GM18508 (cell line): ENCODE measurements at regions not wholly inside any gene's neighbourhood (a gene's known extent, or its start where the extent isn't known, plus 50 kb on each side); places are given as distances from the start of the nearest gene placed in this dataset.

Experiments
- ATAC-seq: cut with Tn5 transposase; IDR thresholded peaks from one replicate; pipeline ENCODE4 v1.9.1; 2021; ENCODE audit warnings: moderate number of reproducible peaks; ENCODE audit not compliant: insufficient read depth, unreplicated experiment

DNA sequence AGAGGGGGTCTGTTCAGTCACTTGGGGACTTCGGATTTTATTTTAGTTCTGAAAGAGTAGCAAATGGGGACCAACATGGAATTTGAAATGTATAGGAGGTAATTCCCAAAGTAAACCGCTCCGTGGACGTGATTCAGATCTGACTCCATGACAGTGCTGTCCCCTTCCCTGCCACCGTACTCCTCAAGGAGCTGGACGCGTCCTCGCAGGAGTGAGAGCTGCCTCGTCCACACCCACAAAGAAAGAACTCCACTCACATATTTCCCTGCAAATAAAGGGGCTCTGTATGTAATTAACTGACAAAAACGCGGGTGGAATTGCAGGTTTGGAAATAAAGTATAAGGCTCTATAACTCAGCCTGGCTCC is 183.6 kb downstream of the ETS2 start:
- no peak for ATAC-seq

GRCh38 chr21:38988509-38989378 is 183.0 kb downstream of the ETS2 start:
- no peak for ATAC-seq

GRCh38 chr21:38987633-38988508 is 182.1 kb downstream of the ETS2 start:
- ATAC-seq = no peak

GRCh38 chr21:38986806-38987632 is 181.3 kb downstream of the ETS2 start:
- no peak for ATAC-seq

DNA sequence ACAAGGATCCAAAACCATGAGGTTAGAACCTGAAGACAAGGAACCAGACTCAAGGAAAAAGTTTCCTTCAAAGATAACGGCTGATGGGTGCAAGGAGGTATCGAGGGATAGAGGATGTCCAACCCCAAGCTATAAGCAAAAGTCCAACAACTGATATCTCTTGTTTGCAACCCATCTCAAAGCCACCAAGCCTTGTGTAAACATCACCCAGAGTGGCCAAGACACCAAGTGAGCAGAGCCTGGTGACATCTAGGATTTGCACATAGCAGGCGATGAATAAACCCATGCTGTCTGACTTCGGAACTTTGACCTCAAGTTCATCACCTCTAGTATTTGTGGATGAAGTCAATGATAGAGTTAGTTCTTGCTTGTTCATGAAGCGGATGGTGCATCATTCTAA is 180.7 kb downstream of the ETS2 start:
- ATAC-seq = no peak

GRCh38 chr21:38985568-38986378 is 180.0 kb downstream of the ETS2 start:
- no peak for ATAC-seq

DNA sequence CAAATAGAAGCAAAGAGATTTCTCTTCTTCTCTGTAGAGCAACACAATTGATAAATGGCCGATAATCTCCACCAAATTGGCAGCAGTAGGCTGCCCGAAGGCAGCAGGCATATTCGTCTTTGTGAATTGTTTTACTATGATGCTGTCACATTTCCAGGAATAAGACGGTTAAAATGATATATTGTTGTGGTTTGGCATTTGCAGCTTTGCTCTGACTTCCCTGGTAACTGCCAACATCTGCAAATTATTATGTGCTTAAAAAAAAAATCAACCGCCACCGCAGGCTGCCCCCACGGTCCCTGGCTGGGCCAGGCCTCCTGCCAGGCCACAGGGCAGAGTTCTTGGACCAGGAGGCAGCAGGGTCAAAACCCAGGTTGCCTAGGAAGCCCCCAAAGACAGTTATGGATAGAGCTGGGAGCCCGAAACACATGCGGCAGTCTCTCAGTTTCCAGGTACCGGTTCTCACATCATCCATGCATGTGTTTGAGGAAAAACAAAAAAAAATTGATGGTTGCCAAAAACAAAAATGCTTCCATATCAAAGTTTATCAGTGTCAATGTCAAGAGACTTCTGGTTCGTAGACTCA is 179.3 kb downstream of the ETS2 start:
- ATAC-seq = no peak

DNA sequence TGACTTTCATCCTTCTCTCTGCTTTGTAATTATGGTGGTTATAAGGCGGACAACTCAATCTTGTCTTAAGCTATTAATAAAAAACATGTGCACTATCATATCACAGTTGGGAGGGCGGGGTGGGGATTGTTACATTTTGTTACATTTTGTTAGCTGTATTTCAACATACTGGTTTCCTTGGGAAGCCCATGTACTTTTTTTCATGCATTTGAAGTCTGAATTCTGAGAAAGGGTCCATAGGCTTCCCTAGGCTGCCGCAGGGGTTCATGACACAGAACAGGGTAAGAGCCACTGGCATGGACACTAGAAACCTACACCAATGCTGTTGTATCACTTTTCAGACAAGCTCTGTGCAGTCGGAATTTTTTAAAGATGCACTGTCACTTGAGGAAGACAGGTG is 178.8 kb downstream of the ETS2 start:
- no peak for ATAC-seq

DNA sequence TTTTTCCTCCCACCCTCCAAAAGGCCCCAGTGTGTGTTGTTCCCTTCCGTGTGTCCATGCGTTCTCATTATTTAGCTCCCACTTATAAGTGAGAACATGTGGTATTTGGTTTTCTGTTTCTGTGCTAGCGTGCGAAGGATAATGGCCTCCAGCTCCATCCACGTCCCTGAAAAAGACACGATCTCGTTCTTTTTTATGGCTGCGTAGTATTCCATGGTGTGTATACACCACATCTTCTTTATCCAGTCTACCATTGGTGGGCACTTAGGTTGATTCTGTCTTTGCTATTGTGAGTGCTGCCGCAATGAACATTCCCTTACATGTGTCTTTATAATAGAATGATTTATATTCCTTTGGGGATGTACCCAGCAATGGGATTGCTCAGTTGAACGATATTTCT is 177.8 kb downstream of the ETS2 start:
- ATAC-seq = no peak

DNA sequence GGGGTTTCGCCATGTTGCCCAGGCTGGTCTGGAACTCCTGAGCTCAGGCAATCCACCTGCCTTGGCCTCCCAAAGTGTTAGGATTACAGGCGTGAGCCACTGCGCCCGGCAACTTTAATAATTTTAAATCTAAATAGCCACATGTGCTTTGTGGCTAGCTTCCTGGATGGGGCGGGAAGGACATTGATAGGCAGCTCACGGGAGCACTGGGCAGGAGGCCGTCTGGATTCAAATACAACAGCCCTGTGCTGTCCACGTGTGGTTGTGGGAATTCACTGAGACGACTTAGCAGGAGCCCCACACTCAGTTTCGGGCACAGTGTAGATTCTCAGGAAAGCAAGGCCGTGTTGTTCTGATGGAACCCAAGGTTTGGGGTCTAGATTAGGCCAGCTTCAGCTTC is 177.1 kb downstream of the ETS2 start:
- no peak for ATAC-seq

- no peak for ATAC-seq
Measured at GRCh38 chr21:38982096-38982495, 176.4 kb downstream of the ETS2 start.

DNA sequence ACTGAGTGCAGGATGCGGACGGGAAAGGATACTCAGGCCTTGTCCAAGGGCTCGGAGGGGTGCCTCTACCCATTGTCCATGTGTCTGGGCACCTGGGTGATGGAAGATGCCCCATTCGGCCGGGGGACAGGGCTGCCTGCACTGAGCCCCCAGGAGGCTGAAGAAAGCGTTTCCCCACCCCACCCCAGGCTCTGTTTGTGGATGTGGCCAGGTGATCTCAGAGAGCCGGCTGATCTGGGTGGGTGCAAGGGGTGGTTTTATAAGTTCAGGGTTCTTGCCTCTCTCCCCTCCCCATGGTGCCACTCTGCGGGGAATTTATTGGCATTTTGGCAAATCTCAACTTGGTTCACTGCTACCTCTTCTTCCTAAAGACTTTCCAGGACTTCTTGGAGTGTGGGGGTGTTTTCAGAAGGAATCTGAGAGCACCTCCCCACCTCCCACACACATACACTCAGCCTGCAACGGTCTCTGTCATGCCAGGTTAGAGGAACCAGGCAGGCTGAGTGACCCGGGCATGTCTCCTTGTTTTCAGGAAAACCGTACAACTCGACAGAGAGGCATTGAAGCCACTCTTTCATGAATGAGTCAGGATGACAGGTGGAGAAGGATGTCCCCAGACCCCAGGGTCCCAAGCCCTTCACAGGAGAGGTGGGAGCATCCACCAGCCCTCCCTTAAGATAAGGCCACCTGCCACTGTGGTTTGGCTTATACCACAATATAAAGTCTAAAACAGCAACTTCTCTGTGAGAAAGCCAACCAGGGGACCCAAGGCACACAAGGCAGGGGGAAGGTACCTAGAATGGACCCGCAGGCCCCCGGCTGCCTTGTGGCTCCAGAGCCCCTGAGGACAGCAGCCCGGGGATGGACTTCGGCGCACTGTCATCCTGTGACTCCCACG is 174.9 kb downstream of the ETS2 start:
- no peak for ATAC-seq

- no peak for ATAC-seq
Measured at GRCh38 chr21:38979271-38980121, 173.8 kb downstream of the ETS2 start.

- no peak for ATAC-seq
Measured at GRCh38 chr21:38976900-38977299, 171.2 kb downstream of the ETS2 start.

DNA sequence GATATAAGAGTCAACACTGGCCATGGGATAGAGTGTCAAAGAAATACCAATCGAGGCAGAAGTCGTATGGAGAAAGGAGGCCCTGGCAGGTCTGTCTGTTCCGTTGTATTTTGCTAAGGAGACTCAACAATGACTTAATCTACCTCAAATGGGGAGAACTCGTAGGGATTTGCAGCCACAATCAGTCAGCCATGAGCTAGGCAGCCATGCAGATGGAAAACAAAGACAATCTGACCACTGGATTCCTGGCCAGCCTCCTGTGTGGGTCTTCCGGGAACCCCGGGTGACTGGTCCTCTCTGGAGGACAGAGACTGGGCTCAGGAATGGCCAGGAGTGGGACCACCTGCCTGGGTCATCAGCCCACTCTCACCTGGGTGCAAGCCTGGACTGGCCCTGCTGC is 167.8 kb downstream of the ETS2 start:
- ATAC-seq = no peak

DNA sequence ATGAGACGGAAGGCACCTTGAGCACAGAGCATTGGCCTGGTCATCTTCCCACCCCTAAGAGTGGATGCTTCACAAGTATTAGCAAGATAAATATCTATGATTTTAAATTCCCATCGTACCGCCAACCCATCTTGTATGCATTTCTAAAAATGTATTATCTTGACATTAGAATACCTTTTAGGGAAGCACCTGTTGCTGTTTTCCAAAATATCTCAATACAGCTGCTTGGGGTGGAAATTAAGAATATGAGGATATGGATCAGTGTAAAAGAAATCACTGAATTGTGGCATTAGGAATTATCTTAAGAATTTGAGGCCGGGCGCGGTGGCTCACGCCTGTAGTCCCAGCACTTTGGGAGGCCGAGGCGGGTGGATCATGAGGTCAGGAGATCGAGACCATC is 166.3 kb downstream of the ETS2 start:
- no peak for ATAC-seq

DNA sequence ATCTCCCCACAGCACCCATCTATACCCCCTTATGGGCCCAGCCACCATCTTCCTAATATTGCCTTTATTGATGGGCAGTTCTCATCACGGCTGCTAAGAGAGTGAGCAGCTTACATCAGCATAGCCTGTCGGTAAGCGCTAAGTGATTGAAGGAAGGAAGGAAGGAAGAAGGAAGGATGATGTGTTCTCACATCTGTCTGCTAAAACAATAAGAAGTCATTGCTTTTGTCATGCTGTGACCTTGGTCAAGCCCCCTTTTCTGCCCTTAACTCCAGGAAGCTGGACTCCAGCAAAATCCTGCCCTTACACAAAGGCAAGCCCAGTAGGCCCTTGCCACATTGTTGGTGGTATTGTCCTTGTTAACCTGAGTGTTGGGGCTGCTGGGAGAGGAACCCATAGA is 165.0 kb downstream of the ETS2 start:
- no peak for ATAC-seq
